ENCODE measurements at regions not wholly inside any gene's neighbourhood (a gene's known extent, or its start where the extent isn't known, plus 50 kb on each side); places are given as distances from the start of the nearest gene placed in this dataset.

GRCh38 chr7:12771378-12771877 is 84.0 kb downstream of the ARL4A start:
- TF ChIP-seq POLR2AphosphoS5 (IDR thresholded peaks at IDR 0.05; ENCODE audit: low read depth, low read length): no peak
- TF ChIP-seq TAF1 (IDR thresholded peaks at IDR 0.05; ENCODE audit: borderline replicate concordance, insufficient read depth, low read length): no peak
- TF ChIP-seq REST (IDR thresholded peaks at IDR 0.05; ENCODE audit: insufficient read depth in 1 of 2, low read depth in 2 of 2, low read length in 2 of 2): no peak
- no peak for TF ChIP-seq FOXP2 (optimal IDR thresholded peaks at IDR 0.05; ENCODE audit: borderline replicate concordance, extremely low read depth, extremely low read length, insufficient read depth)
